HL-60 (cell line): ENCODE measurements at regions not wholly inside any gene's neighbourhood (a gene's known extent, or its start where the extent isn't known, plus 50 kb on each side); places are given as distances from the start of the nearest gene placed in this dataset.
"Not testable (repeated sequence)": the region's sequence is repeated elsewhere in the genome, so short reads cannot be mapped to it uniquely, and the experiment has no call there.

Experiments
- POLR2AphosphoS5 ChIP-seq: IDR thresholded peaks from 2 replicates; pipeline ENCODE4 v1.6.1; 2012; ENCODE audit warnings: low read depth
- TF ChIP-seq, protein P1 (sequence below): IDR thresholded peaks from 2 replicates; pipeline ENCODE4 v1.6.1; 2012; ENCODE audit warnings: low read depth; ENCODE audit not compliant: insufficient replicate concordance

GRCh38 chr2:131618320-131618719, 90.6 kb downstream of the CCDC74A start:
- TF ChIP-seq, protein P1, sequence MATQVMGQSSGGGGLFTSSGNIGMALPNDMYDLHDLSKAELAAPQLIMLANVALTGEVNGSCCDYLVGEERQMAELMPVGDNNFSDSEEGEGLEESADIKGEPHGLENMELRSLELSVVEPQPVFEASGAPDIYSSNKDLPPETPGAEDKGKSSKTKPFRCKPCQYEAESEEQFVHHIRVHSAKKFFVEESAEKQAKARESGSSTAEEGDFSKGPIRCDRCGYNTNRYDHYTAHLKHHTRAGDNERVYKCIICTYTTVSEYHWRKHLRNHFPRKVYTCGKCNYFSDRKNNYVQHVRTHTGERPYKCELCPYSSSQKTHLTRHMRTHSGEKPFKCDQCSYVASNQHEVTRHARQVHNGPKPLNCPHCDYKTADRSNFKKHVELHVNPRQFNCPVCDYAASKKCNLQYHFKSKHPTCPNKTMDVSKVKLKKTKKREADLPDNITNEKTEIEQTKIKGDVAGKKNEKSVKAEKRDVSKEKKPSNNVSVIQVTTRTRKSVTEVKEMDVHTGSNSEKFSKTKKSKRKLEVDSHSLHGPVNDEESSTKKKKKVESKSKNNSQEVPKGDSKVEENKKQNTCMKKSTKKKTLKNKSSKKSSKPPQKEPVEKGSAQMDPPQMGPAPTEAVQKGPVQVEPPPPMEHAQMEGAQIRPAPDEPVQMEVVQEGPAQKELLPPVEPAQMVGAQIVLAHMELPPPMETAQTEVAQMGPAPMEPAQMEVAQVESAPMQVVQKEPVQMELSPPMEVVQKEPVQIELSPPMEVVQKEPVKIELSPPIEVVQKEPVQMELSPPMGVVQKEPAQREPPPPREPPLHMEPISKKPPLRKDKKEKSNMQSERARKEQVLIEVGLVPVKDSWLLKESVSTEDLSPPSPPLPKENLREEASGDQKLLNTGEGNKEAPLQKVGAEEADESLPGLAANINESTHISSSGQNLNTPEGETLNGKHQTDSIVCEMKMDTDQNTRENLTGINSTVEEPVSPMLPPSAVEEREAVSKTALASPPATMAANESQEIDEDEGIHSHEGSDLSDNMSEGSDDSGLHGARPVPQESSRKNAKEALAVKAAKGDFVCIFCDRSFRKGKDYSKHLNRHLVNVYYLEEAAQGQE: not testable (repeated sequence)
- TF ChIP-seq POLR2AphosphoS5: not testable (repeated sequence)
